Dermis blood vessel endothelial cell (primary cell): ENCODE measurements at regions not wholly inside any gene's neighbourhood (a gene's known extent, or its start where the extent isn't known, plus 50 kb on each side); places are given as distances from the start of the nearest gene placed in this dataset.
"Not testable (repeated sequence)": the region's sequence is repeated elsewhere in the genome, so short reads cannot be mapped to it uniquely, and the experiment has no call there.

Source experiments
- DNase-seq: peaks from one replicate; pipeline ENCODE4 v3.0.0; 2010

DNA sequence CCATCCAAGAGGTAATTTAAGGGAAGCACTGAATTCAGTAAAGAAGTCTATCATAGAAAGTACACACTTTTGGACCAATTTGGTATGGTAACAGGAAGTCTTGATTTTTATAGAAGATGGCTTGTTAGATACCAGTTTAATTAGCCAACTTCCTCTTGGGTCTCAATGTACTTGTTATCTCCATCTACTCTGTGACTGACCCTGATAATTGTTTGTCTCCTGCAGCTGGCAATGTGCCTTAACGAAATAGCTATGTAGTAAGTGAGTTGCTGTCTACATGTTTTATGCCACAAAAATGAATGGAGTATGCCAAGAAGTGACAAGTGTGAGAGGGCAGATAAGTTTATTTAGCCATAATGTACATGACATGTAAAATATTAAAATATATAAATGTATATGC is 410.5 kb upstream of the MAN1A1 start:
- DNase-seq: no peak

DNA sequence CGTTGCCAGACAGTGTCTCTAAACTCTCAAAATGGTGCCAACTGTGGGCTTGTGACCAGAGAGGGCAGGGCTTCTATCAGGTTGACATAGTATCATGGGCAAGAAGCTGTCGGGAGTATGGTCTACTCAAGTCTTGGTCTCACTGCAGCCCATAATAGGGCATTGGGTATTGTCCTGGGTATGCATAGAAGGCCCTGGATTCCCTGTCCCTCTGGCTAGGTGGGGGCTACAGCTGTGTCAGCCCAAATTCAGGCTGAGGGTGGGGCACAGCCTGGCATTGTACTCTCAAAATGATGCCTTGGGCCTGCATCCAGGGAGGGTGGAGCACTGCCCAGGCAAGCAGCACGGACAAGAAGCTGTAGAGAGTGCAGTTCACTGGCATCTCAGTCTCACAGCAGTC is 408.8 kb upstream of the MAN1A1 start:
- DNase-seq: no peak

GRCh38 chr6:119757467-119757866 is 407.9 kb upstream of the MAN1A1 start:
- no peak for DNase-seq

GRCh38 chr6:119749335-119749734 is 399.8 kb upstream of the MAN1A1 start:
- no peak for DNase-seq

DNA sequence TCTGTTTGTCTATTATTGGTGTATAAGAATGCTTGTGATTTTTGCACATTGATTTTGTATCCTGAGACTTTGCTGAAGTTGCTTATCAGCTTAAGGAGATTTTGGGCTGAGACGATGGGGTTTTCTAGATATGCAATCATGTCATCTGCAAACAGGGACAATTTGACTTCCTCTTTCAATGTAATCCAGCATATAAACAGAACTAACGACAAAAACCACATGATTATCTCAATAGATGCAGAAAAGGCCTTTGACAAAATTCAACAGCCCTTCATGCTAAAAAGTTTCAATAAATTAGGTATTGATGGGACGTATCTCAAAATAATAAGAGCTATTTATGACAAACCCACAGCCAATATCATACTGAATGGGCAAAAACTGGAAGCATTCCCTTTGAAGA is 399.0 kb upstream of the MAN1A1 start:
- DNase-seq: not testable (repeated sequence)

- DNase-seq: peak; percentile 50
These were observed 392.7 kb upstream of the MAN1A1 start for GRCh38 chr6:119742188-119742803.

DNA sequence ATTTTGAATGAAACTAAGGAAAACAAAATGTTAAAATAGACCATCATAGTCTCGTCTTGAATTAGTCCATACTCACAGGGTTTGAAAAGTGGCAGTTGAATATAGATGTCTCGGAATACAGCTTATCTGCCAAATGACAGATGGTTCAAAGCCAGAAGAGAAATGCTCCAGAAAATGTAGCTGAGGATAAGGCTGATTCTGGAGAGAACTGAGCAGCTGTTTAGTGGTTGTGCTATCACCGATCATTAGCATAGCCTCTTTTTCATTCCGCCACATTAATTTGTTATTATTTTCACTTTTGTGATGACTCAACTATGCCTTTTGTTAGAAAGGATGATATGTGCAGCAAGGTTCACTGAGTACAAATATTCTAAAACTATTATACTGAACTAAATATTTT is 390.2 kb upstream of the MAN1A1 start:
- no peak for DNase-seq

- no peak for DNase-seq
These were observed 388.9 kb upstream of the MAN1A1 start for GRCh38 chr6:119738425-119738824.

- no peak for DNase-seq
These were observed 386.9 kb upstream of the MAN1A1 start for GRCh38 chr6:119736296-119737021.

DNA sequence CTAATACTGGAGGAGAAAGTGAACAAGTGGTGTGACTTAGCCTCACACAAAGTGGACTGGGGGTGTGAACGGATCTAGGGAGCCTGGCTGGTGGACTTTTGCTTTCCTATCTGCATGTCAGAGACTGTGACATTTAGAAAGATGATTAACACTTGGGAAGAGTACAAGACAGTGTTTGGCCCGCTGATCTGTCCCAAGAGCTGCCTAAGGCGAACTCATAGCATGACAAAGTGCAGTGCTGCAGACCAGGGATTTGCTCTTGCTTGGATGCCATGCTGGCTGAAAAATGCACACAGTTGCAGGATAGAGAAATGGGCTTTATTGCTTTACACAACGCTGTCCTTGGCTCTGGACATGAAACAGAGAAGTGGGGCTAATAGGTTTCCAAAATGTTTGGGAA is 386.0 kb upstream of the MAN1A1 start:
- no peak for DNase-seq

GRCh38 chr6:119734227-119734626 is 384.7 kb upstream of the MAN1A1 start:
- no peak for DNase-seq

DNA sequence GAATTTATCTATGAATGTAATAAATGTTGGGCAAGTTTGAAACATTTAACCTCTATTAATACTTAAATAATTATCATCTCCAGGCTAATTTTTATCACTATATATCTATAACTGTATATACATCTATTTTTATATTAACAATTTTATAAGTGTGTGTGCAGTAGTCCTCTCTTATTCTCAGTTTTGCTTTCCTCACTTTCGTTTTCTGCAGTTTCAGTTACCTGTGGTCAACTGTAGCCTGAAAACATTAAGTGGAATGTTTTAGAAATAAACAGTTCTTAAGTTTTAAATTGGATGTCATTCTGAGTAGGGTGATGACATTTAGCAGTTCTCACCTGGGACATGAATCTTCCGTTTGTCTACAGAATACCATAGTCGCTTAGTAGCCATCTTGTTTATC is 379.4 kb upstream of the MAN1A1 start:
- DNase-seq: no peak

DNA sequence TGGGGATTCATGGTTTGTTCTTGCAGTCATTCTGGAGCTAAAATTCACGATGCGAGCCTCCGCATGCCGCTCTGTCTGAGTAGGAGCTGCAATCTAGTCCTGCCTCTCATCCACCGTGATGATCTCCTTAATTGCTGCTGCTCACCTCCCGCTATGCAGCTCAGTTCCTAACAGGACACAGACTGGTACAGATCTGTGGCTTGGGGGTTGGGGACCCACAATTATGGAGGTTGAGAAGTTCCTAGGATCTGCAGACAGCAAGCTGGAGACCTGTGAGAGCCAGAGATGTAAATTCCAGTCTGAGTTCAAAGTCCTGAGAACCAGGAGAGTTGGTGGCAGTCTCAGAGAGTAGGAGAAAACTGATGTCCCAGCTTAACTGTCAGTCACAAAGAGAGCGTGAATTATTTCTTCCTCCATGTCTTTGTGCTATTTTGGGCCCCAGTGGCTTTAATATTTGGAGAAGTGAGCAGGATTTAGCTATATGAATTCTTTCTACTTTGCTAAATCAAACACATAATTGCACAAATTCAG is 378.7 kb upstream of the MAN1A1 start:
- DNase-seq: no peak

DNA sequence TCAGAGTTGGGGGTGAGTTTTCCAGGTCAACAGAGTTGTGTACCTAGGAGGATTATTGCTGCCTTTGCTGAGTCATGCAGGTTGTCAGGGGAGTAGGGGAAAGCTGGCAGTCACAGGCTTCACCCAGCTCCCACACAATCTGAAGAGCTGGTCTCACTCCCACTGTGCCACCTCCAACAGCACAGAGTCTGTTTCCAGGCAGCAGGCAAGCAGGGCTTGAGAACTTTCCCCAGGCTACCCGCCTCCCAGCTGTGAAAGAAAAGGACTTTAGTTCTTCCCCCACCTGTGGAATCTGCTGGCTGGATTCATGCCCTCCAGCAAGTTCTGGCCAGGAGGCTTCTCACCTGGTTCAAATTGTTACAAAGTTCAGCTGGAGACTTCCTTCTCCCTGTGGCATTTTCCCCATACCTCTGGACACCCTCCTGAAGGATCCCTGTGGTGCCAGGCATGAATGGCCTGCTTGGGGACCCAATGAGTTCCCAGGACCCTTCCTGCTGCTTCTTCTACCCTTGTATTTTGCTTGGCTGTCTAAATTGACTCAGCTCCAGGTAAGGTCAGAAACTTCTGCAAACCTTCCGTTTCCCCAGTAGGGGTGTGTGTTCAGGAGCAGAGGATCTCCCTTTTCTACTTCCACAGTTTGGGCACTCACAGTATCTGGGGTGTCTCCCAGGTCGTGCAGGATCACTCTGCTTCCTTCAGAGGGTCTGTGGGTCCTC is 378.1 kb upstream of the MAN1A1 start:
- DNase-seq: no peak

GRCh38 chr6:119726912-119727311 is 377.4 kb upstream of the MAN1A1 start:
- DNase-seq: not testable (repeated sequence)

DNA sequence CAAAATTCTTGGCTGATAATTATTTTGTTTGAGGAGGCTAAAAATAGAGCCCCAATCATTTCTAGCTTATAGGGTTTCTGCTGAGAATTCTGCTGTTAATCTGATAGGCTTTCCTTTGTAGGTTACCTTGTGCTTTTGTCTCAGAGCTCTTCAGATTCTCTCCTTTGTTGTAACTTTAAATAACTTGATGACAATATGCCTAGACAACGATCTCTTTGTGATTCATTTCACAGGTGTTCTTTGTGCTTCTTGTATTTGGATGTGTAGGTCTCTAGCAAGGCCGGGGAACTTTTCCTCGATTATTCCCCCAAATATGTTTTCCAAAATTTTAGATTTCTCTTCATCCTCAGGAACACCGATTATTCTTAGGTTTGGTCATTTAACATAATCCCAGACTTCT is 376.5 kb upstream of the MAN1A1 start:
- DNase-seq: no peak

GRCh38 chr6:119720160-119720559 is 370.6 kb upstream of the MAN1A1 start:
- DNase-seq: no peak

- DNase-seq: no peak
These were observed 368.4 kb upstream of the MAN1A1 start for GRCh38 chr6:119717942-119718341.

DNA sequence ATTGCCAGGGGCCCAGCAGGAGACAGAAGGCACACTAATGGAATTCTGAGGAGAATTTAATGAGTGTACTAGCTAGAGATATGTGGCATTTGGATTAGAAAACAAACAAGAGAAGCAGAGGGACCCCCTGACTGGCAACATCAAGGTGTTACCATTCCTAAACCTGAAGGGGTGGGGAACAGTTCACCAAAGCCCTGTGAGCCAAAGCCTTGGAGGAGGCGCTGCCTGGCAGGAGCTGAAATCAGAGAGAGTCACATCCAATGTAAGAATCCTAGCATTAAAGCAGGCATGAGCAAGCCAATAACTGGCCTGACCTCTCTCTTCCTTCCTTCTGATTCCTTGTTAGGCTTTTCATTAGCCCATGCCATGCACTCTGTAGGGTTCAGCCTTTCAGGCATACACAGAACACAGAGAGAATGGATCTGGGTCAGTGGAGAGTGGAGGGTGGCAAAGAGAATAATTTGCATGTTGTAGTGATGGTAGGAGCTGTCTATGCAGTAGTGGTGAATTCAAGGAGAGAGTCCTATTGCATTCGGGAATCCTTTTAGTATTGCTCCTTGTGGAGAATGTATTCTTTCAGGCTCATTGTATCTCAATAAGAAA is 367.2 kb upstream of the MAN1A1 start:
- no peak for DNase-seq

- no peak for DNase-seq
These were observed 364.3 kb upstream of the MAN1A1 start for GRCh38 chr6:119713903-119714302.

GRCh38 chr6:119686644-119687043 is 337.1 kb upstream of the MAN1A1 start:
- DNase-seq: no peak

- DNase-seq: no peak
These were observed 336.7 kb upstream of the MAN1A1 start for GRCh38 chr6:119686240-119686639.

DNA sequence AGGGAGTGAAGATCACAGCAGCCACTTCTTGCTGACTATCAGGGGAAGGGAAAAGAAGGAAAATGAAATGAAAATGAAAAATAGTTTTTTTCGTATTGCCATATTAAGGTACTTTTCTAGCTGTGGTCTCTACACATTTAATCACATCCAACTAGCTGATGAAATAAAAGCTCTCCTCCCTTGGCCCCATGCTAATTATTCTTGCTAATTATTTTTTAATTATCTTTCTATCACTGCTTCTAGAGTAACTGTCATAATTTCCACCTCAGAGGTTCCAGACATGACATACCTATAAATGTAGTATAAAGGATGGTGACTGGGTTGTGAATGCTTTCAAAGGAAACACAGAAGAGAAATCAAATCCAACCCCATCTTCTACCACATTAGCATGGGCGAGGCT is 334.1 kb upstream of the MAN1A1 start:
- DNase-seq: no peak
